ENCODE measurements at regions not wholly inside any gene's neighbourhood (a gene's known extent, or its start where the extent isn't known, plus 50 kb on each side); places are given as distances from the start of the nearest gene placed in this dataset.

- TF ChIP-seq CTCF (conservative IDR thresholded peaks at IDR 0.05; ENCODE audit: low read depth in 2 of 2): no peak
- TF ChIP-seq STAT1 (IDR thresholded peaks at IDR 0.05; ENCODE audit: unreplicated experiment): no peak
- no peak for TF ChIP-seq REST (IDR thresholded peaks at IDR 0.05; ENCODE audit: unreplicated experiment)
- no peak for TF ChIP-seq POLR2AphosphoS5 (IDR thresholded peaks at IDR 0.05; ENCODE audit: low read depth)
- no peak for TF ChIP-seq CREB1 (CRISPR knock-in tag; IDR thresholded peaks at IDR 0.05; ENCODE audit: low read depth)
- TF ChIP-seq EZH2phosphoT487 (IDR thresholded peaks at IDR 0.05; ENCODE audit: unreplicated experiment): no peak
- no peak for TF ChIP-seq NANOG (IDR thresholded peaks at IDR 0.05; ENCODE audit: borderline replicate concordance)
- TF ChIP-seq EZH2 (IDR thresholded peaks at IDR 0.05; ENCODE audit: low read depth, unreplicated experiment): no peak
Measured at GRCh38 chr5:154624341-154624740, 130.8 kb upstream of the LARP1 start.
